Fibroblast of lung (primary cell): ENCODE measurements at regions not wholly inside any gene's neighbourhood (a gene's known extent, or its start where the extent isn't known, plus 50 kb on each side); places are given as distances from the start of the nearest gene placed in this dataset.

Experiments used
- DNase-seq, 2 donors: peaks; one replicate each; pipeline versions ENCODE4 v3.0.0 to v3.0.0-alpha.2; 2010; ENCODE audit warnings: low read depth in 2 of 2
- H2AFZ ChIP-seq: 2 replicates; pipeline ENCODE4 v1.5.1; 2012; ENCODE audit warnings: low read length, control low read depth, inconsistent platforms
- H3K27ac ChIP-seq: 2 replicates; pipeline ENCODE4 v1.5.1; 2011; ENCODE audit warnings: low read length, control low read depth; ENCODE audit not compliant: insufficient read depth
- H3K27me3 ChIP-seq: 2 replicates; pipeline ENCODE4 v1.5.1; 2011; ENCODE audit warnings: mild to moderate bottlenecking, low read length; ENCODE audit not compliant: control insufficient read depth, insufficient read depth
- H3K36me3 ChIP-seq: 2 replicates; pipeline ENCODE4 v1.5.1; 2011; ENCODE audit warnings: low read length; ENCODE audit not compliant: control insufficient read depth, insufficient read depth
- H3K4me1 ChIP-seq: 2 replicates; pipeline ENCODE4 v1.5.1; 2011; ENCODE audit warnings: low read length; ENCODE audit not compliant: control insufficient read depth, insufficient read depth; ENCODE audit errors: extremely low read depth
- H3K4me2 ChIP-seq: 2 replicates; pipeline ENCODE4 v1.5.1; 2011; ENCODE audit warnings: low read length, control low read depth; ENCODE audit not compliant: insufficient read depth; ENCODE audit errors: extremely low read depth
- H3K4me3 ChIP-seq, 4 experiments: fragments of 200-600 bp in 1 of 4; sonication (generic) in 1 of 4; replicated peaks in 1 of 4; 2 replicates each; pipeline ENCODE4 v1.5.1; 2011 to 2016; ENCODE audit warnings: low read length in 4 of 4, low read depth in 3 of 4, mild to moderate bottlenecking in 3 of 4, control low read depth in 2 of 4, inconsistent platforms in 1 of 4, mixed read lengths in 1 of 4; ENCODE audit not compliant: insufficient read depth in 1 of 4; ENCODE audit errors: control extremely low read depth in 1 of 4
- H3K79me2 ChIP-seq: 2 replicates; pipeline ENCODE4 v1.5.1; 2012; ENCODE audit warnings: mild to moderate bottlenecking, low read length, inconsistent platforms; ENCODE audit not compliant: control insufficient read depth, insufficient read depth
- H3K9ac ChIP-seq: 2 replicates; pipeline ENCODE4 v1.5.1; 2011; ENCODE audit warnings: mild to moderate bottlenecking, low read length, control low read depth; ENCODE audit not compliant: insufficient read depth
- H3K9me3 ChIP-seq: 2 replicates; pipeline ENCODE4 v1.5.1; 2012; ENCODE audit warnings: low read depth, low read length; ENCODE audit not compliant: control insufficient read depth, insufficient read depth
- H4K20me1 ChIP-seq: 2 replicates; pipeline ENCODE4 v1.5.1; 2011; ENCODE audit warnings: low read length; ENCODE audit not compliant: control insufficient read depth, insufficient read depth; ENCODE audit errors: extremely low read depth
- EZH2 ChIP-seq: IDR thresholded peaks from 2 replicates; pipeline ENCODE4 v1.5.1; 2012; ENCODE audit warnings: low read length, control low read depth, mild to moderate bottlenecking; ENCODE audit errors: missing control alignments
- TF ChIP-seq, protein P1 (sequence below), 2 donors: IDR thresholded peaks in 1 of 2; conservative IDR thresholded peaks in 1 of 2; 1 replicate in 1 of 2; 2 replicates in 1 of 2; pipeline ENCODE4 v1.5.1; 2011 to 2012; ENCODE audit warnings: low read length in 2 of 2, control low read depth in 1 of 2, inconsistent platforms in 1 of 2, low read depth in 1 of 2, mild to moderate bottlenecking in 1 of 2

DNA sequence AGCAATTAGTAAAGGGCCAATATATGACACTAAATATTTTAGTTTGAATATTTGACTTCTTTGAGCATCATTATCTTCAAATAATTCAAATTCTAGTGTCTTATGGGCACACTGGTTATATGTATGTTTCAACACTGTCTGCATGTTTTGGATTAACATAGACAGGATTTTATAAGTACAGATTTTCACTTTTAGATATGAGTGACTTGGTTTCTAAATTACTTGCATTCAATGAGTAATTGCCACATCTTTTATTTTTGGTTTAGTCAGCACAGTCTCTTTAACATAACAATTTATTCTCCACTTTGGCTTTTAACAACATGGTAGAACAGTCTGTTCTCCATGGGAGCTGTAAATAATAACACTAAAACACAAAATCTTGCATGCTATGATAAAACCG is 674.8 kb downstream of the TBL1XR1 start:
- Histone ChIP-seq H3K79me2 (no peaks in the 10 kb centered on the region), H2AFZ (no peak overlapping the region), H3K9ac (no peak overlapping the region), H3K4me1 (no peaks in the 10 kb centered on the region), H3K4me2 (no peak overlapping the region), H3K9me3 (no peaks in the 10 kb centered on the region), H3K27me3 (no peaks in the 10 kb centered on the region), H3K36me3 (no peaks in the 10 kb centered on the region), H3K4me3 (no peak overlapping the region), H3K27ac (no peak overlapping the region), H4K20me1 (no peaks in the 10 kb centered on the region)
- DNase-seq: no peak
- TF ChIP-seq, protein P1, sequence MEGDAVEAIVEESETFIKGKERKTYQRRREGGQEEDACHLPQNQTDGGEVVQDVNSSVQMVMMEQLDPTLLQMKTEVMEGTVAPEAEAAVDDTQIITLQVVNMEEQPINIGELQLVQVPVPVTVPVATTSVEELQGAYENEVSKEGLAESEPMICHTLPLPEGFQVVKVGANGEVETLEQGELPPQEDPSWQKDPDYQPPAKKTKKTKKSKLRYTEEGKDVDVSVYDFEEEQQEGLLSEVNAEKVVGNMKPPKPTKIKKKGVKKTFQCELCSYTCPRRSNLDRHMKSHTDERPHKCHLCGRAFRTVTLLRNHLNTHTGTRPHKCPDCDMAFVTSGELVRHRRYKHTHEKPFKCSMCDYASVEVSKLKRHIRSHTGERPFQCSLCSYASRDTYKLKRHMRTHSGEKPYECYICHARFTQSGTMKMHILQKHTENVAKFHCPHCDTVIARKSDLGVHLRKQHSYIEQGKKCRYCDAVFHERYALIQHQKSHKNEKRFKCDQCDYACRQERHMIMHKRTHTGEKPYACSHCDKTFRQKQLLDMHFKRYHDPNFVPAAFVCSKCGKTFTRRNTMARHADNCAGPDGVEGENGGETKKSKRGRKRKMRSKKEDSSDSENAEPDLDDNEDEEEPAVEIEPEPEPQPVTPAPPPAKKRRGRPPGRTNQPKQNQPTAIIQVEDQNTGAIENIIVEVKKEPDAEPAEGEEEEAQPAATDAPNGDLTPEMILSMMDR (conservative IDR thresholded peaks at IDR 0.05 in 1 of 2, IDR thresholded peaks at IDR 0.05 in 1 of 2; ENCODE audit: low read depth in 1 of 2, low read length in 2 of 2): no peak
- no peak for TF ChIP-seq EZH2

DNA sequence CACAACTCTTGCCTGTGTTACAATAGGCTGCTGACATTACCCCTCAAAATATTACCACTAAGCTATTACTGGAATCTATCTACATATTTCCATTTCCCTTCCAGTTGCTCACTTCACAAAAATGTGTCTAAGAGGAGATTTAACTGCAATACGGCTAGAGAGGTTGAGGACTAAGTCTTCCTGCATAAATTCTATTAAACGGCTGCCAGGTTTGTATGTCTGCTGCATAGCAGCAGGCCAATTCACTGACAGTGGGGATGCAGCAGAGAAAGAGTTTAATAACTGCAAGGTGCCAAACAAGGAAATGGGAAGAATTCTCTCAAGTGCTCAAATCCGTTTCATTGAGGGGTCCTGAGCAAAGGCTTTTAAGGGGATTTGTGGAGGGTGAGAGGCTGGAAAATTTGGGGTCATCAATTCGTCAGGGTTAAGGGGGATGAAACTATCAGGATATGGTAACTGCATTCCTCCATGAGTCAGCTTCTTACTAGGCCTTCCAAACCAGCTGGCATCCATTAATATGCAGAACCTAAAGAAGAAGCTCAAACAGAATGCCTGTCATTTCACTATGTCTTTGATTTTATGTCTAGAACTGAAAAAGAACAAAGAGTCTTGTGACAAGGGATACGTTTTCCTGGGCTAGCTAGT is 675.6 kb downstream of the TBL1XR1 start:
- TF ChIP-seq EZH2: no peak
- TF ChIP-seq, protein P1 (conservative IDR thresholded peaks at IDR 0.05 in 1 of 2, IDR thresholded peaks at IDR 0.05 in 1 of 2; ENCODE audit: low read depth in 1 of 2, low read length in 2 of 2): no peak
- H3K9ac ChIP-seq: no peak overlapping the region
- H3K4me3 ChIP-seq: no peak overlapping the region
- H4K20me1 ChIP-seq: no peaks in the 10 kb centered on the region
- H3K36me3 ChIP-seq: no peaks in the 10 kb centered on the region
- no peaks in the 10 kb centered on the region for H3K79me2 ChIP-seq
- H3K27me3 ChIP-seq: no peaks in the 10 kb centered on the region
- no peak overlapping the region for H3K4me2 ChIP-seq
- peak; percentile 9 to 84 for DNase-seq
- H3K9me3 ChIP-seq: no peaks in the 10 kb centered on the region
- H2AFZ ChIP-seq: no peak overlapping the region
- no peak overlapping the region for H3K27ac ChIP-seq
- no peaks in the 10 kb centered on the region for H3K4me1 ChIP-seq

GRCh38 chr3:176514297-176514696 is 683.0 kb downstream of the TBL1XR1 start:
- DNase-seq: peak; percentile 34 to 54

More at GRCh38 chr3:176514297-176514696, 683.0 kb downstream of the TBL1XR1 start:
- no peak overlapping the region for H3K4me3 ChIP-seq
- no peaks in the 10 kb centered on the region for H3K79me2 ChIP-seq
- no peak overlapping the region for H3K9ac ChIP-seq
- no peak overlapping the region for H3K27ac ChIP-seq
- H3K36me3 ChIP-seq: no peaks in the 10 kb centered on the region
- H3K4me2 ChIP-seq: no peak overlapping the region
- H3K9me3 ChIP-seq: no peaks in the 10 kb centered on the region
- no peak overlapping the region for H2AFZ ChIP-seq
- TF ChIP-seq, protein P1 (conservative IDR thresholded peaks at IDR 0.05 in 1 of 2, IDR thresholded peaks at IDR 0.05 in 1 of 2; ENCODE audit: low read depth in 1 of 2, low read length in 2 of 2): peak; percentile 33 to 52
- no peak for TF ChIP-seq EZH2
- H4K20me1 ChIP-seq: no peaks in the 10 kb centered on the region
- H3K27me3 ChIP-seq: no peaks in the 10 kb centered on the region
- H3K4me1 ChIP-seq: no peaks in the 10 kb centered on the region
